ENCODE measurements at regions not wholly inside any gene's neighbourhood (a gene's known extent, or its start where the extent isn't known, plus 50 kb on each side); places are given as distances from the start of the nearest gene placed in this dataset.

GRCh38 chr11:116404462-116404798 is 368.4 kb downstream of the BUD13 start:
- no peak for TF ChIP-seq EP300 (conservative IDR thresholded peaks at IDR 0.05; ENCODE audit: poor library complexity, severe bottlenecking)
- TF ChIP-seq, protein P1, sequence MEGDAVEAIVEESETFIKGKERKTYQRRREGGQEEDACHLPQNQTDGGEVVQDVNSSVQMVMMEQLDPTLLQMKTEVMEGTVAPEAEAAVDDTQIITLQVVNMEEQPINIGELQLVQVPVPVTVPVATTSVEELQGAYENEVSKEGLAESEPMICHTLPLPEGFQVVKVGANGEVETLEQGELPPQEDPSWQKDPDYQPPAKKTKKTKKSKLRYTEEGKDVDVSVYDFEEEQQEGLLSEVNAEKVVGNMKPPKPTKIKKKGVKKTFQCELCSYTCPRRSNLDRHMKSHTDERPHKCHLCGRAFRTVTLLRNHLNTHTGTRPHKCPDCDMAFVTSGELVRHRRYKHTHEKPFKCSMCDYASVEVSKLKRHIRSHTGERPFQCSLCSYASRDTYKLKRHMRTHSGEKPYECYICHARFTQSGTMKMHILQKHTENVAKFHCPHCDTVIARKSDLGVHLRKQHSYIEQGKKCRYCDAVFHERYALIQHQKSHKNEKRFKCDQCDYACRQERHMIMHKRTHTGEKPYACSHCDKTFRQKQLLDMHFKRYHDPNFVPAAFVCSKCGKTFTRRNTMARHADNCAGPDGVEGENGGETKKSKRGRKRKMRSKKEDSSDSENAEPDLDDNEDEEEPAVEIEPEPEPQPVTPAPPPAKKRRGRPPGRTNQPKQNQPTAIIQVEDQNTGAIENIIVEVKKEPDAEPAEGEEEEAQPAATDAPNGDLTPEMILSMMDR (IDR thresholded peaks at IDR 0.05; ENCODE audit: poor library complexity, severe bottlenecking), result no peak
- TF ChIP-seq, protein P2, sequence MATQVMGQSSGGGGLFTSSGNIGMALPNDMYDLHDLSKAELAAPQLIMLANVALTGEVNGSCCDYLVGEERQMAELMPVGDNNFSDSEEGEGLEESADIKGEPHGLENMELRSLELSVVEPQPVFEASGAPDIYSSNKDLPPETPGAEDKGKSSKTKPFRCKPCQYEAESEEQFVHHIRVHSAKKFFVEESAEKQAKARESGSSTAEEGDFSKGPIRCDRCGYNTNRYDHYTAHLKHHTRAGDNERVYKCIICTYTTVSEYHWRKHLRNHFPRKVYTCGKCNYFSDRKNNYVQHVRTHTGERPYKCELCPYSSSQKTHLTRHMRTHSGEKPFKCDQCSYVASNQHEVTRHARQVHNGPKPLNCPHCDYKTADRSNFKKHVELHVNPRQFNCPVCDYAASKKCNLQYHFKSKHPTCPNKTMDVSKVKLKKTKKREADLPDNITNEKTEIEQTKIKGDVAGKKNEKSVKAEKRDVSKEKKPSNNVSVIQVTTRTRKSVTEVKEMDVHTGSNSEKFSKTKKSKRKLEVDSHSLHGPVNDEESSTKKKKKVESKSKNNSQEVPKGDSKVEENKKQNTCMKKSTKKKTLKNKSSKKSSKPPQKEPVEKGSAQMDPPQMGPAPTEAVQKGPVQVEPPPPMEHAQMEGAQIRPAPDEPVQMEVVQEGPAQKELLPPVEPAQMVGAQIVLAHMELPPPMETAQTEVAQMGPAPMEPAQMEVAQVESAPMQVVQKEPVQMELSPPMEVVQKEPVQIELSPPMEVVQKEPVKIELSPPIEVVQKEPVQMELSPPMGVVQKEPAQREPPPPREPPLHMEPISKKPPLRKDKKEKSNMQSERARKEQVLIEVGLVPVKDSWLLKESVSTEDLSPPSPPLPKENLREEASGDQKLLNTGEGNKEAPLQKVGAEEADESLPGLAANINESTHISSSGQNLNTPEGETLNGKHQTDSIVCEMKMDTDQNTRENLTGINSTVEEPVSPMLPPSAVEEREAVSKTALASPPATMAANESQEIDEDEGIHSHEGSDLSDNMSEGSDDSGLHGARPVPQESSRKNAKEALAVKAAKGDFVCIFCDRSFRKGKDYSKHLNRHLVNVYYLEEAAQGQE (IDR thresholded peaks at IDR 0.05; ENCODE audit: borderline replicate concordance), result no peak
- no peak for TF ChIP-seq TAF1 (IDR thresholded peaks at IDR 0.05; ENCODE audit: low read depth)
- TF ChIP-seq EZH2 (IDR thresholded peaks at IDR 0.05; ENCODE audit: borderline replicate concordance, insufficient read depth, low read length, poor library complexity, severe bottlenecking), result no peak
- TF ChIP-seq SMC3 (conservative IDR thresholded peaks at IDR 0.05; ENCODE audit: poor library complexity), result no peak
- TF ChIP-seq POLR2AphosphoS5 (IDR thresholded peaks at IDR 0.05), result no peak
- TF ChIP-seq MXI1 (conservative IDR thresholded peaks at IDR 0.05; ENCODE audit: poor library complexity, severe bottlenecking), result no peak

Measured in neural cell (in vitro differentiated cells).